OCI-LY7 (cell line): ENCODE measurements at regions not wholly inside any gene's neighbourhood (a gene's known extent, or its start where the extent isn't known, plus 50 kb on each side); places are given as distances from the start of the nearest gene placed in this dataset.

Source experiments
- CTCF ChIP-seq: fragments of 200-600 bp; sonication (generic); conservative IDR thresholded peaks from 2 replicates; pipeline ENCODE4 v1.5.1; 2014; ENCODE audit warnings: mild to moderate bottlenecking, antibody characterized with exemption, low read length, moderate library complexity, mixed read lengths
- EZH2phosphoT487 ChIP-seq: fragments of 200-600 bp; sonication (generic); IDR thresholded peaks from 2 replicates; pipeline ENCODE4 v1.6.1; 2018; ENCODE audit warnings: low read depth, borderline replicate concordance, mild to moderate bottlenecking, mixed run types, antibody characterized with exemption, low read length, moderate library complexity, mixed read lengths

GRCh38 chr7:79563821-79564522, 110.5 kb upstream of the MAGI2 start:
- TF ChIP-seq CTCF (no peak), EZH2phosphoT487 (no peak)
